ENCODE measurements at regions not wholly inside any gene's neighbourhood (a gene's known extent, or its start where the extent isn't known, plus 50 kb on each side); places are given as distances from the start of the nearest gene placed in this dataset.
A peak's percentile ranks its signal among the peaks of the same experiment; 100 is the strongest.

DNA sequence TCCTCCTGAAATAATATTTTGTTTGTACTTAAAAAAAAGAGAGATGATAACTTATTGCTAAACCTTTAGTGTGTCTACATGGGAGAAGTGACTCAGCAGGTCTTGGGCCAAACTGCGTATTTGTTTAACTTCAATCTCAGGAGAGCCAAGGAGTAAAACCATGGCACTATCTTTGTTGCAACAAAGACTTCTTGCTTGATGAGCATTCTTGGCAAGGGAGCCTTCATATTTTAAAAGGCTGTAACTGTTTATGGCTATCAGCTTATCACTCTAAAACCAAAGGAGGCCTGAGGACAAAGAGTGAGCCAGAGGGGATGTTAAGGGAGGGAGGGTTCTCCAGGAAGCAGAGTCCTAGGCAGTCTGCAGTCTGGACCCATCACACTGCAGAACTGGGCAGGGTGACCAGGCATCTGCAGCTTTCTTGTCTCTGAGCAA lies 216.2 kb upstream of the S1PR3 start:
- H3K27ac Mint-ChIP-seq, result no peak overlapping the region
- no peak overlapping the region for H3K4me3 Mint-ChIP-seq
- CTCF ChIA-PET, result no interaction called here
- H3K9me3 Mint-ChIP-seq, result no peaks in the 10 kb centered on the region
- POLR2A ChIA-PET, result no interaction called here
- intact Hi-C loops (cut with micrococcal nuclease), result no loop called here
- H3K4me1 Mint-ChIP-seq, result peaks cover 19% of the 10 kb centered on the region
- H3K36me3 Mint-ChIP-seq (ENCODE audit: low read depth), result no peaks in the 10 kb centered on the region
- ATAC-seq (ENCODE audit: low read depth), result no peak
- TF ChIP-seq, protein P1, sequence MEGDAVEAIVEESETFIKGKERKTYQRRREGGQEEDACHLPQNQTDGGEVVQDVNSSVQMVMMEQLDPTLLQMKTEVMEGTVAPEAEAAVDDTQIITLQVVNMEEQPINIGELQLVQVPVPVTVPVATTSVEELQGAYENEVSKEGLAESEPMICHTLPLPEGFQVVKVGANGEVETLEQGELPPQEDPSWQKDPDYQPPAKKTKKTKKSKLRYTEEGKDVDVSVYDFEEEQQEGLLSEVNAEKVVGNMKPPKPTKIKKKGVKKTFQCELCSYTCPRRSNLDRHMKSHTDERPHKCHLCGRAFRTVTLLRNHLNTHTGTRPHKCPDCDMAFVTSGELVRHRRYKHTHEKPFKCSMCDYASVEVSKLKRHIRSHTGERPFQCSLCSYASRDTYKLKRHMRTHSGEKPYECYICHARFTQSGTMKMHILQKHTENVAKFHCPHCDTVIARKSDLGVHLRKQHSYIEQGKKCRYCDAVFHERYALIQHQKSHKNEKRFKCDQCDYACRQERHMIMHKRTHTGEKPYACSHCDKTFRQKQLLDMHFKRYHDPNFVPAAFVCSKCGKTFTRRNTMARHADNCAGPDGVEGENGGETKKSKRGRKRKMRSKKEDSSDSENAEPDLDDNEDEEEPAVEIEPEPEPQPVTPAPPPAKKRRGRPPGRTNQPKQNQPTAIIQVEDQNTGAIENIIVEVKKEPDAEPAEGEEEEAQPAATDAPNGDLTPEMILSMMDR (IDR thresholded peaks at IDR 0.05), result no peak
- no peak for DNase-seq
- H3K27me3 Mint-ChIP-seq, result peaks cover 2% of the 10 kb centered on the region

DNA sequence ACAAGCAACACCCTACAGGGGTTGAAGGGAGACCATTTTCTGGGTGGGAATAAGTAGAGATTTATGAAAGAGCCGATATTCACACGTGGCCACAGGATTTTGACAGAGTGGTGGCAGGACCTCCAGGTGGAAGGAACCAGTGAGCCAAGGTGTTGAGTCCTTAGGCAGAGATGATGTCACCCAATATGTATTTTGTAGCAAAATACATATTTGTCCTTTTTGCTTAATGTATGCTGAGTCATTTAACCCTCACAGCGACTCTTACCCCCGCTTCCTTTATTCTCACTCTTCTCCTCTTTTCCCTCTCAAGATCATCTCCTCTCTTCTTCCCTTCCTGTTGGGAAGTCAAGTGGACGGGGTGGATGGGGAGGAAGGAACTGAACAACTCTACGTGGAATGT lies 215.7 kb upstream of the S1PR3 start:
- DNase-seq, result no peak
- Mint-ChIP-seq H3K36me3 (ENCODE audit: low read depth) (no peaks in the 10 kb centered on the region), H3K9me3 (no peaks in the 10 kb centered on the region), H3K4me3 (no peak overlapping the region), H3K4me1 (peaks cover 19% of the 10 kb centered on the region), H3K27me3 (no peaks in the 10 kb centered on the region), H3K27ac (no peak overlapping the region)
- intact Hi-C loops (cut with micrococcal nuclease), result no loop called here
- ChIA-PET POLR2A (no interaction called here), CTCF (no interaction called here)
- TF ChIP-seq, protein P1 (IDR thresholded peaks at IDR 0.05), result no peak
- no peak for ATAC-seq (ENCODE audit: low read depth)

DNA sequence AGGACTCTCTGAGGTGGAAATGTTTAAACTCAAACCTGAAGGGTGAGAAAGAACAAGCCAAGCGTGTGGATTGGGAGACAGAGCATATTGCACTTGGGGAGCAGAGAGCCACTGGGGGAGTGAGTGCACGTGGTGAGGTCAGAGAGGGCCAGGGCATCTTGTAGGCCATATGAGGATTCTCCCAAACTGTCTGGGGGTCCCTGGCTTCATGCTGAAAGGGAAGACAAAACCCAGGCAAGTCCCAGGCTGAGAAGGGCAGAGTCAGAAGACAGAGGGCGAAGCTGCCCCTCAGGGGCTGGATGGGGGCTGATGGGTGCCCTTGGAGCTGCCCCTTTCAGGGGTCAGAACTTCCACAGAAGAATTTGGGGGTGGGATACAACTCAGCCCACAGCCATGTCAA lies 215.3 kb upstream of the S1PR3 start:
- CTCF ChIA-PET, result no interaction called here
- Mint-ChIP-seq H3K4me1 (peaks cover 19% of the 10 kb centered on the region), H3K9me3 (no peaks in the 10 kb centered on the region), H3K4me3 (no peak overlapping the region), H3K36me3 (ENCODE audit: low read depth) (no peaks in the 10 kb centered on the region), H3K27ac (no peak overlapping the region), H3K27me3 (no peaks in the 10 kb centered on the region)
- intact Hi-C loops (cut with micrococcal nuclease), result no loop called here
- ATAC-seq (ENCODE audit: low read depth), result no peak
- TF ChIP-seq, protein P1 (IDR thresholded peaks at IDR 0.05), result no peak
- DNase-seq, result no peak
- POLR2A ChIA-PET, result no interaction called here

DNA sequence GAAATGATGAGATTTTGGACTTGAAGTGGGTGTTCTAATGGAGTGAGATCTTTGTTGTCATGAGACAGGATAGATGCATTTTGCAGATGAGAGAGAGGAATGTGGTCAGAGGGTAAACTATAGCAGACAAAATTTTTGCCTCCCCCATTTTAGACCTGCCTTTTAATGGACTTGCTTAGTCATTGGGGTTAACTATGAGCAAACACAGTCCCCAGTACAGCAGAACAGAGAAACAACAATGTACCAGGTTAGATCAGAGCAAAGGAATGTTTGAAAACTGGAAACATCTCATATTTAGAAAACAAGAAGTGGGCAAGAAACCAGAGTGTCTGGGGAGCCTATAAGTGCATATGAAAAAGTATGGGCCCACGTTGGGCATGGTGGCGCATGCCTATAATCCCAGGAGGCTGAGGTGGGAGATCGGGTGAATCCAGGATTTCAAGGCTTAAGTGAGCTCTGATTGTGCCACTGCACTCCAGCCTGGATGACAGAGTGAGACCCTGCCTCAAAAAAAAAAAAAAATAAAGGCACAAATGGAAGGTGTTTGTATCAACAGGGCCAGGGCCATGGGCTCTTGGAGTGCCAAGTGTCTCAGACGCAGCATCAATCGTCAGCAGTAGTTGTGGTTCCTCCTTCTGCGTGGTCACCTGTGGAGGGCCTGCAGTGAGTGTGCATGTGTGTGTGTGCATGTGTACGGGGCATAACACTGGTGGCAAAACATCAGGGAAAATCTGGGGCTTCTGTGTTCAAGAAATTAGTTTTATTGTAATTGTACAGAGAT lies 214.4 kb upstream of the S1PR3 start:
- TF ChIP-seq, protein P1 (IDR thresholded peaks at IDR 0.05), result no peak
- ATAC-seq (ENCODE audit: low read depth) (peak; percentile 57), DNase-seq (no peak)
- Mint-ChIP-seq H3K27ac (no peak overlapping the region), H3K27me3 (no peaks in the 10 kb centered on the region), H3K36me3 (ENCODE audit: low read depth) (no peaks in the 10 kb centered on the region), H3K9me3 (no peaks in the 10 kb centered on the region), H3K4me1 (peaks cover 19% of the 10 kb centered on the region), H3K4me3 (no peak overlapping the region)
- intact Hi-C loops (cut with micrococcal nuclease), result no loop called here
- ChIA-PET POLR2A (no interaction called here), CTCF (no interaction called here)

DNA sequence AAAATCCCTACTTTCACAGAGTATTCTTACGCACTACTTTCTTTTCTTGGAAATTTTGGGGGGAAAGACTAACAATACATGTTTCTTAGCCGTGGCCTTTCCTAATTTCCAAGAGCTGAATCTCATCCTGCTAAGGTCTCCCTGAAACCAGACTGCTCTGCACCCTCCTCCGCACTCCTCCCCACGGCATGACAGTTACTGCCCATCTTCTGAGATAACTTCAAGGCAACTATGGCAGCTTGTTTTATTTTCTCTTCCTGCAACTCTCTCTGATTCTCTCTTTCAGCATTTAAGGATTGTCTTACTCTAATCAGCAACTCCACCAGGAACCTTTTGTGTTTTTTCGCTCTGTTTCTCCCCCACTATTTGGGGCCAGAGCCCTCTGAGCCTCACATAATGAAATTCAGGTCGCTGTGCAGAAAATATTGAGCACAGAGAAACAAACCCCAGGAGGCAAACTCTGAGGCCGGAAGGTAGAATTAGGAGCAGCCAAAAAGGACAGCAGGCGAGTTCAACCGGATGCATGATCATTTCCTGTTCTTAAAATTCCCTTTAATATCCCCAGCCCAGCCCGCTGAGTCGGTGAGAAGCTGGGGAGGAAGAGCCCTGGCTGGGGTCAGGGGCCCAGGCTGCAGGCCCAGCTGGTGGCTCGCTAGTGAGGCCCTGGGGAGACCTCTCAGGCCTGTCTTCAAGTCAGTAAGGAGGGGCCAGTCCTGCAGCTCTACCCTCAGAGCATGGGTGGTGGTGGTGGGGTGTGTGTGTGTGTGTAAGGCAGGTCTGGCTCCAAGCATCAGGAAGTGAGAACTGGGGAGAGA lies 213.6 kb upstream of the S1PR3 start:
- TF ChIP-seq, protein P1 (IDR thresholded peaks at IDR 0.05), result no peak
- H3K9me3 Mint-ChIP-seq, result no peaks in the 10 kb centered on the region
- DNase-seq (no peak), ATAC-seq (ENCODE audit: low read depth) (no peak)
- H3K27me3 Mint-ChIP-seq, result no peaks in the 10 kb centered on the region
- H3K27ac Mint-ChIP-seq, result no peak overlapping the region
- no peak overlapping the region for H3K4me3 Mint-ChIP-seq
- CTCF ChIA-PET, result no interaction called here
- H3K4me1 Mint-ChIP-seq, result peaks cover 19% of the 10 kb centered on the region
- POLR2A ChIA-PET, result no interaction called here
- intact Hi-C loops (cut with micrococcal nuclease), result no loop called here
- no peaks in the 10 kb centered on the region for H3K36me3 Mint-ChIP-seq (ENCODE audit: low read depth)
